Cerebellar nuclear complex (tissue), 1 donor: ENCODE measurements at regions not wholly inside any gene's neighbourhood (a gene's known extent, or its start where the extent isn't known, plus 50 kb on each side); places are given as distances from the start of the nearest gene placed in this dataset.

Source experiments
- DNase-seq, 2 experiments: peaks; one replicate each; lab custom pipeline; 2025; lab: John Stamatoyannopoulos, UW

DNA sequence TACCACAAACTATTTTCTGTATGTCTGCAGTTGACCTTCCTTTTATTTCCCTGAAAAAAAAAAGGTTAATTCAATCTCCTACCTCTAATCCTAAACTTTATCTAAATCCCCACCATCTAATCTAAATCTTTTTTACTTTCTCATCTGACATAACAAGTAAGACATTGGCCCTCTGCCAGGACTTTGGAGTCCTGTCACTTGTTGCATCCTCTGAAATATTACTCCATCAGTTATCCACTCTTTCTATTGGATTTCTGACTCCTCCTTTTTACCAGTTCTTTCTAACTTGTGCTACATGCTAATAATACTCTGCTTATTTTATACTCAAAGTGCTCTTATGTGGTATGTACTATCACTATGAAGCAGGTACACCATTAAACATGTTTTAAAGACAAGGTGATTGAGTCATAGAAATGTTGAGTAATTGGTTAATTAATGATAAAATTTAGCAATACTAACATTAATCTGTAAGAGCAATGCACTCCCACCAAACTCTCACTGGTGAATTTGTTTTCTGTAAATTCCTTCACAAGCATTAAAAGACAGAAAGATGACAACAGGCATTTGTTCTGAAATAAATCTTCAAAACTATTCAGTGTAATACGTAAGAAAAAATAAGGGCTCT is 914.2 kb upstream of the RAG2 start:
- DNase-seq, result no peak

DNA sequence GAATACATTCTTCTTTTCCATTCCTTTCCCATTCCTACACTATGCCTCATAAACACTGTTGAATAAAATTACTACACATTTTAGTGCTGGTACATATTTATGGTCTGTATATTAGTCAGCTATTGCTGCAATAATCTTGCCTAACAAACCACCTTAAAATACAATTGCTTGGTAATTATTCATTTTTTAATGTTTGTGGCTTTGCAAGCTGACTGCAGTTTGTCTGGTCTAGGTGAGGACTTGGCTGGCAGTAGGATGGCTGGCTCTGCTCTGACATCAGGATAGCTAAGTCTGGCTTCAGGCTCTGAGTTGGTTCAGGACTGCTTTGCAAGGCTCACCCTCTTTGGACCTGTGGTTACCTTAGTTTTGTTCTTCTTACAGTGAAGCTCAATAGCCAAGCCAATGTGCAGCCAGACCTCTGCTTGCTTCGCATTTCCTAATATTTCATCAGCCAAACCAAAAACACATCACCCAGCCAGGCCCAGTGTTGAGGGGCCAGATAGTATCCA is 913.4 kb upstream of the RAG2 start:
- DNase-seq, result no peak

DNA sequence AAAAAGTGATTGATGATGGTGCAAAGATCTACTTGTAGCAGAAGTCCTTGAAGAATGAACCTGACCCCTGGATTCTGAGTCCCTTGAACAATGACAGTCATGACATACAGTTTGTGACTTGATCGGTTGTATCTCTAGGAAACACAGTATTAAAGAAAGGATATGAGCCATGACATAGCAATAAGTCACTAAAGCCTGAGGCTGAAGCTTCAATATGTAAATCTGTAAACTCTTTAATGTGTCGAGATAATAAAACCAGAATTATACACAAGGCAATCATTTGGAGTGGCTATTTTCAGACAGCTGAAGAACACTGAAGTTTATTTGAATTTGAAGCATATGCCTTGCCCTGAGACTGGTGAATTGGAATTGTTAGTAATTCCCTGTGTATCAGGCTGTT is 911.5 kb upstream of the RAG2 start:
- DNase-seq, result no peak

DNA sequence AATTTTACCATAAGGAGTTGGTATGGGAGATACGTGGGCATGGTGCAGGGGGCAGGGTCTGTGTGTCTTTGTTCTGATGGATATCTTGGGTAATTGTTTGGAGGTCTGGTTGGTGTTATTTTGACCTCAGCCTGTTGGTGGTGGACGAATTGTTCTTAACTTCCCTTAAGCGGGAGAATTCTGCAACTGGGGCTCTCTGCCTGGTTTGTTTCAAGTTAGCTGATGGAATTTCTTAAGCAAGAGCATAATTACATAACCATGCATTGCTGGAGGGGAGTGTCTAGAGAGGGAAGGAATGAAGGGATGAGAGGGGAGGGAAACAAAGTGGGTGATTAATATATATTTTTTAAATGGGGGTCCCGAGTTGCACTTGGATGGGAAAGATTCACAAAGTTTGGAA is 908.5 kb upstream of the RAG2 start:
- DNase-seq, result no peak

GRCh38 chr11:37505406-37505805 is 907.4 kb upstream of the RAG2 start:
- no peak for DNase-seq

- no peak for DNase-seq
Observed at GRCh38 chr11:37504921-37505320, 906.9 kb upstream of the RAG2 start.

DNA sequence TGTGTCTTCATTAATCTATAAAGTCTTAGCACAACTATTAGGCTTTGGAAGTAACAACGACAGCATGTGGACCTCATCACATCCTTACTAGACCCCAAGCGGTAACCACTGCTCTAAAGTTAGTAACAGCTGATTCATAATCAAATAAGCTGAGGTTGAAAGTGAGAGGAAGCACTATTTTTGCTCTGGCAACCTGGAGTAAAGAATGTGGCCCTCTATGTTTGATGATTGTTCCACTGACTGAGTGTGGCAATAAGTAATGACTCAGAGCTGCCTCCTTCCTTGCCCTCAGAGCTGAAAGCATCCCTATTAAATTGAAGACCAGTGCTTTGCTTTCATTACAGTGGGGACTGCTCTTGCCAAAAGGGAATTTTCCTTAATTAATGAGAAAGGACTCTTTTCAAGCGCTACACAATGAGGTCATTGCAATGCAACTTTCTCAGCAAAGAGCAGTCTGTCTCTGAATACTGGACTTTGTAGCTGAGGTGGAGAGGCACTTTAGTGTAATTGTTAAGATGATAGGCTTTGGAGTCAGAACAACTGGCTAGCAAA is 906.1 kb upstream of the RAG2 start:
- no peak for DNase-seq

GRCh38 chr11:37503411-37504059 is 905.5 kb upstream of the RAG2 start:
- DNase-seq, result no peak

- DNase-seq, result no peak
Observed at GRCh38 chr11:37502202-37502601, 904.2 kb upstream of the RAG2 start.

DNA sequence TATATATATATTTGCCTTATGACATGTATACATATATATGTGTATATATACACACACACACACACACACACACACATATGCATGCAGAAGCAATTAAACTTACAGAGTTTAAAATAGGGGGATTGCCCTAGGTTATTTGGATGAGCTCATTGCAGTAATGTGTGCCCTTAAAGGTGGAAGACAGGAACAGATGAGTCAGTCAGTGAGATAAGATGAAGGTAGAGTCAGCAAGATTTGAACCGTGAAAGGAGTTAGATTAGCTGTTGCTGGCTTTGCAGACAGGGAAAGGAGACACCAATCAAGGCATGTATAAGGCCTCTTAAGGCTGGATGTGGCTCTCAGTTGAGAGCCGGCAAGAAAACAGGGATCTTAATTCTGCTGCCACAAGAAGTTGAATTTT is 902.4 kb upstream of the RAG2 start:
- DNase-seq, result no peak

DNA sequence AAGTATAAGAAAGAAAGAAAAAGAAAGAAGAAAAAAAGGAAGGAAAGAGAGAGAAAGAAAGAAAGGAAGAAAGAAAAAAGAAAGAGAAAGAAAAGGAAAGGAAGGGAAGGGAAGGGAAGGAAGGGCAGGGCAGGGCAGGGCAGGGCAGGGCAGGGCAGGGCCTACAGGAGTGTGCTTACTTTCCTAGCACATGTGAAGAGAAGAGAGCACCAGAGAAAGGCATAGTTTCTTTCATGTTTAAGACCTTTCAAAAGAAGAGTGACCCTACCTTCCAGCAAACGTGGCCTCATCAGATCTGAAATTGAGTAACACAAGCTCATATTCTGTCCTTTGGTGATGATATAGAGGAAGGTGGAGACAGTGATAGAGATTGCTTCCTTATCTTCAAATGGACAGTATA is 899.3 kb upstream of the RAG2 start:
- DNase-seq, result no peak

GRCh38 chr11:37496201-37496600 is 898.2 kb upstream of the RAG2 start:
- no peak for DNase-seq

- DNase-seq, result no peak
Observed at GRCh38 chr11:37484298-37484697, 886.3 kb upstream of the RAG2 start.

GRCh38 chr11:37483761-37484160 is 885.7 kb upstream of the RAG2 start:
- DNase-seq, result no peak

DNA sequence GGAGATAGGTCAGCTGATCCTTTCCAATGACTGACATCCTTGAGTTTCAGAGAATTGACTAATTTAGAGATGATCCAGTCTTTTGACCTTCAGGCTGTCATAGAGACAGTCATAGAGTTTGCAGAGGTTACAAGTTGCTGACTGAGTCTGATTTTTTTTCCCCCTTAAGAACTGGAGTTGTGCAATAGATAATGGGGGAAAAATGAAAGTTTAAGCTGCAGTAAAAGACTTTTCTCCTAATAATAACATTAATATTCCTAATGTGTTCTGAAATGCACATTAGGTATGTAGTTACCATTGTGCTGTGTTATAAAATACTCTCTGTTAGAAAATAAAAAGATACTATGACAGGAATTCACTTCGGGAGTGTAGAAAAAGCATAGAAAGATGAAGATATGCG is 876.9 kb upstream of the RAG2 start:
- no peak for DNase-seq

DNA sequence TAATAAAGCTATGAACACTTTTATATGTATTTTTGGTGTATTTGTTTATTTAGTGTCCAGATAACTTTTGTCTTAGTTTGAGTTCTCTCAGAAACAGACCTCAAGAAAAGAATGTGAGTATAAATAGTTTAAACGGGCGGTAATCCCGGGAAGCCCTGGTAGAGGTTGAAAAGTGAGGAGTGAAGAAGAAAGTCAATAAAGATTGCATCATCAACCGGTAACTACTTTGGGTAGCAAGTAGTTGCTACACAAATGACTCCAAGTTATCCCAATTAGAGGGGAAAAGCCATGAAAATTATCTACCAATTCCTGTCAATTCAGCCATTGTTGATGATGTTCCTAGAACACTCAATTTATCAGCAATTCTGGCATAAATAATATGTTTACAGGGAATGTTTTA is 870.3 kb upstream of the RAG2 start:
- no peak for DNase-seq

DNA sequence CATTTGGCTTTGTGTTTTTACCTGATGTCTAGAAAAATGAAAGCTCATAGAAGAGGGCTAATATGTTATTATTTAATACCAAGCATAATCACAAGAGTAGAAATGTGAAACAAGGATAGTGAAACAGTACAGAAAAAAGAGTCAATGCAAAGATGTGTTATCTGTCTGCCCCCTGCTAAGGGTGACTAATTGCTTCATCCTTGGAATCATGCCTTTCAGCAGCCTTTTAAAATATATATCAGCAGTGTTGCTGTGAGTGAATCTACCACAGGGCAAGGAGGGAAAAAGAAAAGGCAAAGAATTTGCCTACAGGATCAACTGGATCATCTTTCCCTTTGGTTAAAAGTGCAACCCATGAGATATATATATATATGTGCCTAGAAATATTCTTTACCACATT is 867.2 kb upstream of the RAG2 start:
- DNase-seq, result no peak

GRCh38 chr11:37459456-37459855 is 861.4 kb upstream of the RAG2 start:
- DNase-seq, result no peak

- DNase-seq, result no peak
Observed at GRCh38 chr11:37456746-37457145, 858.7 kb upstream of the RAG2 start.

DNA sequence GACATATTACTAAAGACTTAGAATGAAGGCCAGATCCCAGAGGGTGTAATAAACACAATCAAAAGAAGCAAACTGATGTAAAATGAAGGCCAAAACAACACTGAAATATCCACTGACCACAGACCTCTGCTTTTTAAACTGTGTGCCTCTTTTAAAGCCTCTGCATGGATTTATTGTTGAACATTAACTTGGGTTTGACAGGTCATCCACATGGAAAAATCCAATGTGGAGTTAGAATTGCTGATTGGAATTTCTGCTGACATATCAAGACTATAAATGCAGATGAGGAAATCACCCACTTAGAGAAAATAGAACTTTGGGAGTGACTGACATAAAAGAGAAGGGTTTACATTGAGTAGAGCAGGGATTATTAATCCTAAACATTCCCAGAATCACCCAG is 853.9 kb upstream of the RAG2 start:
- DNase-seq, result no peak

GRCh38 chr11:37450613-37451012 is 852.6 kb upstream of the RAG2 start:
- DNase-seq, result no peak

GRCh38 chr11:37449146-37449545 is 851.1 kb upstream of the RAG2 start:
- DNase-seq, result no peak

DNA sequence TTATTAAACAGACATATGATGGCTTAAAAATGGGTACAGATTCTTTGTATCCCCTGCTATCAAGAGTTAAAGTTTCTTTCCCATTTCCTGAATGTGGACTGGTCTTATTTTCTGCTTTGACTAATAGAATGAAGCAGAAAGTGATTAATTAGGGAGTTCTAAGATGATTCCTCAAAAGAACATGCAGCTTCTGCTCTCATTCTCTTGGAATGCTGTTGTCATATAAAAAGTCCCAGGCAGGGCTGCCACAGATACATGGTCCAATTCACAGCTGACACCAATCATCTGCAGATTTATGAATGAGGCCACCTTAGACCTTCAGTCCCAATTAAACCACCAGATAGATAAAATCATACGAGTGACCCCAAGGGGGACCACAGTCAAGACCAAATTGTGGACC is 844.5 kb upstream of the RAG2 start:
- no peak for DNase-seq
